T-helper 2 cell treated with Interferon-gamma antibody and Interleukin-4, amounts not matched to agents 100 ng/mL and 5 ng/mL, for 36 hours (primary cell): ENCODE measurements at regions not wholly inside any gene's neighbourhood (a gene's known extent, or its start where the extent isn't known, plus 50 kb on each side); places are given as distances from the start of the nearest gene placed in this dataset.

Source experiments
- intact Hi-C: fragments of 100-400 bp; cut with micrococcal nuclease; formaldehyde crosslinking; loops from one replicate; pipeline ENCODE4 v1.15.1; 2023

GRCh38 chr1:172944931-172945330 lies 105.8 kb downstream of the TNFSF18 start:
- intact Hi-C loops, result no loop called here

GRCh38 chr1:172946814-172947507 lies 103.8 kb downstream of the TNFSF18 start:
- intact Hi-C loops, result no loop called here

- intact Hi-C loops, result no loop called here
These were observed 102.3 kb downstream of the TNFSF18 start for GRCh38 chr1:172948457-172948856.

GRCh38 chr1:172949096-172949495 lies 101.6 kb downstream of the TNFSF18 start:
- intact Hi-C loops, result no loop called here

GRCh38 chr1:172950528-172950927 lies 100.2 kb downstream of the TNFSF18 start:
- intact Hi-C loops, result no loop called here

- intact Hi-C loops, result no loop called here
These were observed 98.9 kb downstream of the TNFSF18 start for GRCh38 chr1:172951730-172952365.

- intact Hi-C loops, result no loop called here
These were observed 98.2 kb downstream of the TNFSF18 start for GRCh38 chr1:172952516-172952915.

GRCh38 chr1:172954476-172955150 lies 96.1 kb downstream of the TNFSF18 start:
- intact Hi-C loops, result no loop called here

- intact Hi-C loops, result no loop called here
These were observed 95.5 kb downstream of the TNFSF18 start for GRCh38 chr1:172955161-172955815.

- intact Hi-C loops, result no loop called here
These were observed 93.9 kb downstream of the TNFSF18 start for GRCh38 chr1:172956871-172957270.

GRCh38 chr1:172957491-172957890 lies 93.2 kb downstream of the TNFSF18 start:
- intact Hi-C loops, result no loop called here

GRCh38 chr1:172959571-172959970 lies 91.2 kb downstream of the TNFSF18 start:
- intact Hi-C loops, result no loop called here

GRCh38 chr1:172960019-172960418 lies 90.7 kb downstream of the TNFSF18 start:
- intact Hi-C loops, result no loop called here

- intact Hi-C loops, result no loop called here
These were observed 90.1 kb downstream of the TNFSF18 start for GRCh38 chr1:172960454-172961208.

GRCh38 chr1:172964864-172965263 lies 85.9 kb downstream of the TNFSF18 start:
- intact Hi-C loops, result no loop called here

- intact Hi-C loops, result no loop called here
These were observed 83.7 kb downstream of the TNFSF18 start for GRCh38 chr1:172966844-172967540.

- intact Hi-C loops, result no loop called here
These were observed 82.8 kb downstream of the TNFSF18 start for GRCh38 chr1:172967936-172968335.

GRCh38 chr1:172969611-172970010 lies 81.1 kb downstream of the TNFSF18 start:
- intact Hi-C loops, result no loop called here

- intact Hi-C loops, result no loop called here
These were observed 80.6 kb downstream of the TNFSF18 start for GRCh38 chr1:172970186-172970585.

- intact Hi-C loops, result no loop called here
These were observed 79.5 kb downstream of the TNFSF18 start for GRCh38 chr1:172971241-172971640.

GRCh38 chr1:172972258-172972657 lies 78.5 kb downstream of the TNFSF18 start:
- intact Hi-C loops, result no loop called here
